ENCODE measurements at regions not wholly inside any gene's neighbourhood (a gene's known extent, or its start where the extent isn't known, plus 50 kb on each side); places are given as distances from the start of the nearest gene placed in this dataset.

- BruUV-seq (replicated peaks): no TSS peak
- ChIA-PET CTCF (ENCODE audit: unreplicated experiment) (no interaction called here), POLR2A (no interaction called here)
- Histone ChIP-seq H3K4me1 (ENCODE audit: insufficient read depth, low read length, poor library complexity, severe bottlenecking) (no peaks in the 10 kb centered on the region), H3K4me3 (ENCODE audit: low read depth, low read length, poor library complexity, severe bottlenecking) (no peak overlapping the region), H2AFZ (ENCODE audit: low read length) (no peak overlapping the region), H3K9me3 (ENCODE audit: low read length) (no peaks in the 10 kb centered on the region), H4K20me1 (ENCODE audit: insufficient read depth, low read length) (no peaks in the 10 kb centered on the region), H3K79me2 (ENCODE audit: insufficient read depth, low read depth, low read length) (no peaks in the 10 kb centered on the region), H3K36me3 (ENCODE audit: insufficient read depth, low read length) (no peaks in the 10 kb centered on the region), H3K4me2 (ENCODE audit: low read length) (no peak overlapping the region), H3K9me2 (ENCODE audit: insufficient read depth, low read length) (no peaks in the 10 kb centered on the region), H3K27ac (ENCODE audit: low read depth, low read length, poor library complexity, severe bottlenecking) (no peak overlapping the region)
- intact Hi-C loops (cut with micrococcal nuclease; ENCODE audit: unreplicated experiment): no loop called here
- TF ChIP-seq CTCF (conservative IDR thresholded peaks at IDR 0.05; ENCODE audit: low read length) (no peak), EZH2phosphoT487 (IDR thresholded peaks at IDR 0.05; ENCODE audit: borderline replicate concordance, low read depth, low read length) (no peak)
- DNase-seq (ENCODE audit: low spot score): no peak
These were observed 172.4 kb upstream of the STK32A start for GRCh38 chr5:147062427-147062826.

DNA sequence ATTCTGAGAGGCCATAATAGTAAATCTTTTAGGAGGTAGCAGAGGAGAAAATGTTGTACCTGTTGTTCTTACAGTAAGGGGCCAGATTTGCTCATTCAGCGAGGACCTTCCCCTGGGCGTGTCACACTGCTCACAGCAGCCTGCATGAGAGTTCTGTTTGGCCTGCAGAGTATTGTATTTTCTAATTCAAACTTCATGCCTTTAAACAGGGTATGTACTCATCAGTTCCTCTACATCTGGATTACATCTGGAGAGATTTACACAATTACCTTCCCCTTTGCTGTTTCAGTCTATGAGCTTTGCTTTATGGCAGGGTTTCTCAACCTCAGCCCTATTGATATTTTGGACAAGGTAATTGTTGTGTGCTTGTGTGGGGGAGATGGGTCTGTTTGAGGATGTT is 170.9 kb upstream of the STK32A start:
- Histone ChIP-seq H2AFZ (ENCODE audit: low read length) (no peak overlapping the region), H3K9me2 (ENCODE audit: insufficient read depth, low read length) (no peaks in the 10 kb centered on the region), H3K27ac (ENCODE audit: low read depth, low read length, poor library complexity, severe bottlenecking) (no peak overlapping the region), H3K36me3 (ENCODE audit: insufficient read depth, low read length) (no peaks in the 10 kb centered on the region), H3K4me3 (ENCODE audit: low read depth, low read length, poor library complexity, severe bottlenecking) (no peak overlapping the region), H3K79me2 (ENCODE audit: insufficient read depth, low read depth, low read length) (no peaks in the 10 kb centered on the region), H3K4me2 (ENCODE audit: low read length) (no peak overlapping the region), H4K20me1 (ENCODE audit: insufficient read depth, low read length) (no peaks in the 10 kb centered on the region), H3K9me3 (ENCODE audit: low read length) (no peaks in the 10 kb centered on the region), H3K4me1 (ENCODE audit: insufficient read depth, low read length, poor library complexity, severe bottlenecking) (no peaks in the 10 kb centered on the region)
- TF ChIP-seq CTCF (conservative IDR thresholded peaks at IDR 0.05; ENCODE audit: low read length) (no peak), EZH2phosphoT487 (IDR thresholded peaks at IDR 0.05; ENCODE audit: borderline replicate concordance, low read depth, low read length) (no peak)
- no peak for DNase-seq (ENCODE audit: low spot score)
- BruUV-seq (replicated peaks): no TSS peak
- POLR2A ChIA-PET: no interaction called here
- CTCF ChIA-PET (ENCODE audit: unreplicated experiment): no interaction called here
- intact Hi-C loops (cut with micrococcal nuclease; ENCODE audit: unreplicated experiment): no loop called here

DNA sequence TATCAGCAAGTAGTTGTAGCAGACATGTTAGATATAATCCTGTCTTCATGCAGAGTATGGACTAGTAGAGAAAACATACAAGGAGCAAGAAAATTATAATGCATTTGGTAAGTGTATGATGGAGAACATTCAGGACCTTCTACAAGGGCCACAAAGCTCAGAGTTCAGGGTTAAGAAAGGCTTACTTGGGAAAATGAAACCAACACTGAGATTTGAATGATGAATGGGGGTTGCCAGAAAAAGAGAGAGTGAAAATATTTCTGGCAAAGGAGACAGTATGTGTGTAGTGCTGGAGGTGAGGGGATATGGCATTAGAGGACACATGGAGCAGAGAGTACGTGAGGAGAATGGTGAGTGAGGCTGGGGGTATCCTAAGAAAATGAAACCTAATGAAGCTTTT is 169.8 kb upstream of the STK32A start:
- Histone ChIP-seq H3K4me3 (ENCODE audit: low read depth, low read length, poor library complexity, severe bottlenecking) (no peak overlapping the region), H3K9me3 (ENCODE audit: low read length) (no peaks in the 10 kb centered on the region), H4K20me1 (ENCODE audit: insufficient read depth, low read length) (no peaks in the 10 kb centered on the region), H2AFZ (ENCODE audit: low read length) (no peak overlapping the region), H3K27ac (ENCODE audit: low read depth, low read length, poor library complexity, severe bottlenecking) (no peak overlapping the region), H3K9me2 (ENCODE audit: insufficient read depth, low read length) (no peaks in the 10 kb centered on the region), H3K79me2 (ENCODE audit: insufficient read depth, low read depth, low read length) (no peaks in the 10 kb centered on the region), H3K36me3 (ENCODE audit: insufficient read depth, low read length) (no peaks in the 10 kb centered on the region), H3K4me1 (ENCODE audit: insufficient read depth, low read length, poor library complexity, severe bottlenecking) (no peaks in the 10 kb centered on the region), H3K4me2 (ENCODE audit: low read length) (no peak overlapping the region)
- intact Hi-C loops (cut with micrococcal nuclease; ENCODE audit: unreplicated experiment): no loop called here
- DNase-seq (ENCODE audit: low spot score): no peak
- ChIA-PET POLR2A (interaction anchor here (0.5 kb wide), 1 partner anchor 676 kb away, joined by 3 read pairs; no protein-coding TSS in a partner anchor), CTCF (ENCODE audit: unreplicated experiment) (no interaction called here)
- BruUV-seq (replicated peaks): no TSS peak
- TF ChIP-seq CTCF (conservative IDR thresholded peaks at IDR 0.05; ENCODE audit: low read length) (no peak), EZH2phosphoT487 (IDR thresholded peaks at IDR 0.05; ENCODE audit: borderline replicate concordance, low read depth, low read length) (no peak)
